ENCODE measurements at regions not wholly inside any gene's neighbourhood (a gene's known extent, or its start where the extent isn't known, plus 50 kb on each side); places are given as distances from the start of the nearest gene placed in this dataset.

- ChIA-PET CTCF (no interaction called here), POLR2A (no interaction called here)
- TF ChIP-seq, protein P1, sequence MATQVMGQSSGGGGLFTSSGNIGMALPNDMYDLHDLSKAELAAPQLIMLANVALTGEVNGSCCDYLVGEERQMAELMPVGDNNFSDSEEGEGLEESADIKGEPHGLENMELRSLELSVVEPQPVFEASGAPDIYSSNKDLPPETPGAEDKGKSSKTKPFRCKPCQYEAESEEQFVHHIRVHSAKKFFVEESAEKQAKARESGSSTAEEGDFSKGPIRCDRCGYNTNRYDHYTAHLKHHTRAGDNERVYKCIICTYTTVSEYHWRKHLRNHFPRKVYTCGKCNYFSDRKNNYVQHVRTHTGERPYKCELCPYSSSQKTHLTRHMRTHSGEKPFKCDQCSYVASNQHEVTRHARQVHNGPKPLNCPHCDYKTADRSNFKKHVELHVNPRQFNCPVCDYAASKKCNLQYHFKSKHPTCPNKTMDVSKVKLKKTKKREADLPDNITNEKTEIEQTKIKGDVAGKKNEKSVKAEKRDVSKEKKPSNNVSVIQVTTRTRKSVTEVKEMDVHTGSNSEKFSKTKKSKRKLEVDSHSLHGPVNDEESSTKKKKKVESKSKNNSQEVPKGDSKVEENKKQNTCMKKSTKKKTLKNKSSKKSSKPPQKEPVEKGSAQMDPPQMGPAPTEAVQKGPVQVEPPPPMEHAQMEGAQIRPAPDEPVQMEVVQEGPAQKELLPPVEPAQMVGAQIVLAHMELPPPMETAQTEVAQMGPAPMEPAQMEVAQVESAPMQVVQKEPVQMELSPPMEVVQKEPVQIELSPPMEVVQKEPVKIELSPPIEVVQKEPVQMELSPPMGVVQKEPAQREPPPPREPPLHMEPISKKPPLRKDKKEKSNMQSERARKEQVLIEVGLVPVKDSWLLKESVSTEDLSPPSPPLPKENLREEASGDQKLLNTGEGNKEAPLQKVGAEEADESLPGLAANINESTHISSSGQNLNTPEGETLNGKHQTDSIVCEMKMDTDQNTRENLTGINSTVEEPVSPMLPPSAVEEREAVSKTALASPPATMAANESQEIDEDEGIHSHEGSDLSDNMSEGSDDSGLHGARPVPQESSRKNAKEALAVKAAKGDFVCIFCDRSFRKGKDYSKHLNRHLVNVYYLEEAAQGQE (IDR thresholded peaks at IDR 0.05; ENCODE audit: insufficient read depth in 1 of 2, low read depth in 2 of 2, low read length in 1 of 2), result no peak
- TF ChIP-seq SIN3A (IDR thresholded peaks at IDR 0.05; ENCODE audit: borderline replicate concordance, insufficient read depth, low read depth, low read length), result no peak
- TF ChIP-seq, protein P2, sequence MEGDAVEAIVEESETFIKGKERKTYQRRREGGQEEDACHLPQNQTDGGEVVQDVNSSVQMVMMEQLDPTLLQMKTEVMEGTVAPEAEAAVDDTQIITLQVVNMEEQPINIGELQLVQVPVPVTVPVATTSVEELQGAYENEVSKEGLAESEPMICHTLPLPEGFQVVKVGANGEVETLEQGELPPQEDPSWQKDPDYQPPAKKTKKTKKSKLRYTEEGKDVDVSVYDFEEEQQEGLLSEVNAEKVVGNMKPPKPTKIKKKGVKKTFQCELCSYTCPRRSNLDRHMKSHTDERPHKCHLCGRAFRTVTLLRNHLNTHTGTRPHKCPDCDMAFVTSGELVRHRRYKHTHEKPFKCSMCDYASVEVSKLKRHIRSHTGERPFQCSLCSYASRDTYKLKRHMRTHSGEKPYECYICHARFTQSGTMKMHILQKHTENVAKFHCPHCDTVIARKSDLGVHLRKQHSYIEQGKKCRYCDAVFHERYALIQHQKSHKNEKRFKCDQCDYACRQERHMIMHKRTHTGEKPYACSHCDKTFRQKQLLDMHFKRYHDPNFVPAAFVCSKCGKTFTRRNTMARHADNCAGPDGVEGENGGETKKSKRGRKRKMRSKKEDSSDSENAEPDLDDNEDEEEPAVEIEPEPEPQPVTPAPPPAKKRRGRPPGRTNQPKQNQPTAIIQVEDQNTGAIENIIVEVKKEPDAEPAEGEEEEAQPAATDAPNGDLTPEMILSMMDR (IDR thresholded peaks at IDR 0.05), result no peak
- TF ChIP-seq TCF7L2 (IDR thresholded peaks at IDR 0.05; ENCODE audit: low read depth, low read length), result no peak
- TF ChIP-seq POLR2AphosphoS5 (IDR thresholded peaks at IDR 0.05; ENCODE audit: low read depth, low read length), result no peak
- Histone ChIP-seq H3K4me3 (ENCODE audit: low read depth in 2 of 2, low read length in 2 of 2) (no peak overlapping the region), H3K27ac (ENCODE audit: low read length) (no peak overlapping the region), H3K9me3 (ENCODE audit: control insufficient read depth, insufficient read depth, low read depth, low read length) (no peaks in the 10 kb centered on the region), H3K27me3 (ENCODE audit: control insufficient read depth, insufficient read depth, low read length) (no peaks in the 10 kb centered on the region), H3K4me1 (ENCODE audit: control insufficient read depth, insufficient read depth, low read length) (no peaks in the 10 kb centered on the region), H3K36me3 (ENCODE audit: control insufficient read depth, insufficient read depth, low read length) (no peaks in the 10 kb centered on the region)
- ATAC-seq, result no peak
- in situ Hi-C loops (cut with HindIII; ENCODE audit: low pct_unique_long_range_greater_than_20kb, low sequenced_read_pairs), result no loop called here
- no peak for DNase-seq (ENCODE audit: low read depth, low spot score)
- intact Hi-C loops (cut with micrococcal nuclease; ENCODE audit: unreplicated experiment), result no loop called here
- no TSS peak for BruUV-seq (replicated peaks)
These were observed 589.5 kb downstream of the CENPC start for GRCh38 chr4:66955784-66956183.

DNA sequence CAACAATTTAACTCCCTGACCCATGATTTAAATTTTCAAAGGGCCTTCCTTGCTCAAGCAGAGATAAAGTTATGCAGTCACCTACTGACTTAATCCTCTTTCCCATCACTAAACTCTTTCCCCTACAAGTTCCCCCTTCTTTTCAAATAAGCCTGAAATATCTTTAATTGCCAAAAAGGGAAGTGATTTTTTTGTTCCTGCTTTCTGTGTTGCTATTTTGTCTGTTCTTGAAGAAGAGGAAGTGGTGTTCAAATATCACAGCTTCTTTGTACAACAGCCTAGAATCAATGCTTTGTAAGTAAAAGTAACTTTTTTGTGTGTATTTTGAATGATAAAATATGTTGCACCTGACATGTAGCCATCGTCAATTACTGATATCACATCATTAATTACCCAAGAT, 595.9 kb downstream of the CENPC start:
- Histone ChIP-seq H3K4me1 (ENCODE audit: control insufficient read depth, insufficient read depth, low read length) (no peaks in the 10 kb centered on the region), H3K9me3 (ENCODE audit: control insufficient read depth, insufficient read depth, low read depth, low read length) (no peaks in the 10 kb centered on the region), H3K36me3 (ENCODE audit: control insufficient read depth, insufficient read depth, low read length) (no peaks in the 10 kb centered on the region), H3K27ac (ENCODE audit: low read length) (no peak overlapping the region), H3K4me3 (ENCODE audit: low read depth in 2 of 2, low read length in 2 of 2) (no peak overlapping the region), H3K27me3 (ENCODE audit: control insufficient read depth, insufficient read depth, low read length) (no peaks in the 10 kb centered on the region)
- TF ChIP-seq, protein P2 (IDR thresholded peaks at IDR 0.05), result no peak
- TF ChIP-seq POLR2AphosphoS5 (IDR thresholded peaks at IDR 0.05; ENCODE audit: low read depth, low read length), result no peak
- TF ChIP-seq, protein P1 (IDR thresholded peaks at IDR 0.05; ENCODE audit: insufficient read depth in 1 of 2, low read depth in 2 of 2, low read length in 1 of 2), result no peak
- no peak for TF ChIP-seq TCF7L2 (IDR thresholded peaks at IDR 0.05; ENCODE audit: low read depth, low read length)
- no peak for TF ChIP-seq SIN3A (IDR thresholded peaks at IDR 0.05; ENCODE audit: borderline replicate concordance, insufficient read depth, low read depth, low read length)
- intact Hi-C loops (cut with micrococcal nuclease; ENCODE audit: unreplicated experiment) (no loop called here), in situ Hi-C loops (cut with HindIII; ENCODE audit: low pct_unique_long_range_greater_than_20kb, low sequenced_read_pairs) (no loop called here)
- ATAC-seq (no peak), DNase-seq (ENCODE audit: low read depth, low spot score) (no peak)
- BruUV-seq (replicated peaks), result no TSS peak
- POLR2A ChIA-PET, result no interaction called here
- CTCF ChIA-PET, result no interaction called here

All from Panc1 (cell line).